B cell (primary cell): ENCODE measurements at regions not wholly inside any gene's neighbourhood (a gene's known extent, or its start where the extent isn't known, plus 50 kb on each side); places are given as distances from the start of the nearest gene placed in this dataset.

Source experiments
- EZH2 ChIP-seq: IDR thresholded peaks from 2 replicates; pipeline ENCODE4 v1.6.1; 2012; ENCODE audit warnings: borderline replicate concordance, low read depth, mild to moderate bottlenecking, moderate library complexity, low read length; ENCODE audit not compliant: insufficient read depth, poor library complexity, severe bottlenecking
- TF ChIP-seq, protein P1 (sequence below): fragments of 200-600 bp; IDR thresholded peaks from one replicate; pipeline ENCODE4 v1.8.0; 2022; ENCODE audit warnings: antibody characterized with exemption, mild to moderate bottlenecking

DNA sequence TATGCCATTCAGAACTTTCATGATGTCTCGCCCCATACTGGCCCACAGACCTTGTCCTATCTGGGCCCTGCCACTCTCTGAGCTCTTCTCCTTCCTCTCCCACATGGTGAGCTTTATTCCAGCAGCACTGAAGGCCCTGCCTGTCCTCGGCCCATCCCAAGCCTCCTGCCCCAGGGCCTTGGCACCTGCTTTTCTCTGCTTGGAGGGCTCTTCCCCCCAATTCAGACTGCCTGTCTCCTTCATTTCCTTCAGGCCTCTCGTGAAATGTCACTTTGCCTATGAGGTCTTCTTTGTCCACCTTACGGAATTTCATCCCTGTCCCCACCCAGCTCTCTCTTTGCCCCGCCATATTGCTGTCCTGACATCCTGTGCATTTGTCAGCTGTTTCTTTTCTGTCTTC lies 191.7 kb upstream of the POU3F1 start:
- TF ChIP-seq, protein P1, sequence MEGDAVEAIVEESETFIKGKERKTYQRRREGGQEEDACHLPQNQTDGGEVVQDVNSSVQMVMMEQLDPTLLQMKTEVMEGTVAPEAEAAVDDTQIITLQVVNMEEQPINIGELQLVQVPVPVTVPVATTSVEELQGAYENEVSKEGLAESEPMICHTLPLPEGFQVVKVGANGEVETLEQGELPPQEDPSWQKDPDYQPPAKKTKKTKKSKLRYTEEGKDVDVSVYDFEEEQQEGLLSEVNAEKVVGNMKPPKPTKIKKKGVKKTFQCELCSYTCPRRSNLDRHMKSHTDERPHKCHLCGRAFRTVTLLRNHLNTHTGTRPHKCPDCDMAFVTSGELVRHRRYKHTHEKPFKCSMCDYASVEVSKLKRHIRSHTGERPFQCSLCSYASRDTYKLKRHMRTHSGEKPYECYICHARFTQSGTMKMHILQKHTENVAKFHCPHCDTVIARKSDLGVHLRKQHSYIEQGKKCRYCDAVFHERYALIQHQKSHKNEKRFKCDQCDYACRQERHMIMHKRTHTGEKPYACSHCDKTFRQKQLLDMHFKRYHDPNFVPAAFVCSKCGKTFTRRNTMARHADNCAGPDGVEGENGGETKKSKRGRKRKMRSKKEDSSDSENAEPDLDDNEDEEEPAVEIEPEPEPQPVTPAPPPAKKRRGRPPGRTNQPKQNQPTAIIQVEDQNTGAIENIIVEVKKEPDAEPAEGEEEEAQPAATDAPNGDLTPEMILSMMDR = no peak
- no peak for TF ChIP-seq EZH2
